ENCODE measurements at regions not wholly inside any gene's neighbourhood (a gene's known extent, or its start where the extent isn't known, plus 50 kb on each side); places are given as distances from the start of the nearest gene placed in this dataset.

- H3K27ac ChIP-seq (ENCODE audit: control insufficient read depth, insufficient read depth, low read length) = no peak overlapping the region
- no peak overlapping the region for H2AFZ ChIP-seq (ENCODE audit: control insufficient read depth, low read length)
- FAIRE-seq = no peak
Measured at GRCh38 chr14:58718226-58719205, 80.8 kb downstream of the DACT1 start.

GRCh38 chr14:58721723-58722122 lies 84.0 kb downstream of the DACT1 start:
- Histone ChIP-seq H3K4me1 (ENCODE audit: control insufficient read depth, extremely low read depth, insufficient read depth, low read length) (no peaks in the 10 kb centered on the region), H2AFZ (ENCODE audit: control insufficient read depth, low read length) (no peak overlapping the region), H3K27me3 (ENCODE audit: control insufficient read depth, extremely low read depth, insufficient read depth, low read length) (no peaks in the 10 kb centered on the region), H3K36me3 (ENCODE audit: control insufficient read depth in 2 of 2, extremely low read depth in 1 of 2, insufficient read depth in 2 of 2, low read length in 2 of 2) (no peaks in the 10 kb centered on the region), H4K20me1 (ENCODE audit: control insufficient read depth, extremely low read depth, insufficient read depth, low read length) (no peaks in the 10 kb centered on the region), H3K4me3 (ENCODE audit: control insufficient read depth in 2 of 3, extremely low read depth in 1 of 3, insufficient read depth in 2 of 3, low read depth in 1 of 3, low read length in 3 of 3) (no peak overlapping the region), H3K9ac (ENCODE audit: control insufficient read depth, extremely low read depth, insufficient read depth, low read length) (no peak overlapping the region), H3K4me2 (ENCODE audit: control insufficient read depth, extremely low read depth, insufficient read depth, low read depth, low read length) (no peak overlapping the region), H3K9me1 (ENCODE audit: control insufficient read depth, extremely low read depth, insufficient read depth, low read length) (no peaks in the 10 kb centered on the region), H3K9me3 (ENCODE audit: control insufficient read depth, low read depth, low read length) (no peaks in the 10 kb centered on the region), H3K79me2 (ENCODE audit: control insufficient read depth, insufficient read depth, low read length) (no peaks in the 10 kb centered on the region), H3K27ac (ENCODE audit: control insufficient read depth, insufficient read depth, low read length) (no peak overlapping the region)
- DNase-seq (ENCODE audit: low read depth, low spot score) (no peak), FAIRE-seq (no peak)
- TF ChIP-seq EZH2 (IDR thresholded peaks at IDR 0.05; ENCODE audit: low read length) = no peak
- TF ChIP-seq, protein P1, sequence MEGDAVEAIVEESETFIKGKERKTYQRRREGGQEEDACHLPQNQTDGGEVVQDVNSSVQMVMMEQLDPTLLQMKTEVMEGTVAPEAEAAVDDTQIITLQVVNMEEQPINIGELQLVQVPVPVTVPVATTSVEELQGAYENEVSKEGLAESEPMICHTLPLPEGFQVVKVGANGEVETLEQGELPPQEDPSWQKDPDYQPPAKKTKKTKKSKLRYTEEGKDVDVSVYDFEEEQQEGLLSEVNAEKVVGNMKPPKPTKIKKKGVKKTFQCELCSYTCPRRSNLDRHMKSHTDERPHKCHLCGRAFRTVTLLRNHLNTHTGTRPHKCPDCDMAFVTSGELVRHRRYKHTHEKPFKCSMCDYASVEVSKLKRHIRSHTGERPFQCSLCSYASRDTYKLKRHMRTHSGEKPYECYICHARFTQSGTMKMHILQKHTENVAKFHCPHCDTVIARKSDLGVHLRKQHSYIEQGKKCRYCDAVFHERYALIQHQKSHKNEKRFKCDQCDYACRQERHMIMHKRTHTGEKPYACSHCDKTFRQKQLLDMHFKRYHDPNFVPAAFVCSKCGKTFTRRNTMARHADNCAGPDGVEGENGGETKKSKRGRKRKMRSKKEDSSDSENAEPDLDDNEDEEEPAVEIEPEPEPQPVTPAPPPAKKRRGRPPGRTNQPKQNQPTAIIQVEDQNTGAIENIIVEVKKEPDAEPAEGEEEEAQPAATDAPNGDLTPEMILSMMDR (optimal IDR thresholded peaks at IDR 0.05 in 1 of 3, IDR thresholded peaks at IDR 0.05 in 1 of 3, conservative IDR thresholded peaks at IDR 0.05 in 1 of 3; ENCODE audit: extremely low read depth in 1 of 3, insufficient read depth in 2 of 3, low read length in 3 of 3) = no peak
- dilution Hi-C loops (cut with MboI; ENCODE audit: extremely low pct_ligation_motif_present, low sequenced_read_pairs) = no loop called here

More at GRCh38 chr14:58718226-58719205, 80.8 kb downstream of the DACT1 start:
- Histone ChIP-seq H3K4me1 (ENCODE audit: control insufficient read depth, extremely low read depth, insufficient read depth, low read length) (no peaks in the 10 kb centered on the region), H3K9me1 (ENCODE audit: control insufficient read depth, extremely low read depth, insufficient read depth, low read length) (no peaks in the 10 kb centered on the region), H3K79me2 (ENCODE audit: control insufficient read depth, insufficient read depth, low read length) (no peaks in the 10 kb centered on the region), H3K36me3 (ENCODE audit: control insufficient read depth in 2 of 2, extremely low read depth in 1 of 2, insufficient read depth in 2 of 2, low read length in 2 of 2) (no peaks in the 10 kb centered on the region), H3K27me3 (ENCODE audit: control insufficient read depth, extremely low read depth, insufficient read depth, low read length) (no peaks in the 10 kb centered on the region), H3K9me3 (ENCODE audit: control insufficient read depth, low read depth, low read length) (no peaks in the 10 kb centered on the region), H3K4me3 (ENCODE audit: control insufficient read depth in 2 of 3, extremely low read depth in 1 of 3, insufficient read depth in 2 of 3, low read depth in 1 of 3, low read length in 3 of 3) (no peak overlapping the region), H4K20me1 (ENCODE audit: control insufficient read depth, extremely low read depth, insufficient read depth, low read length) (no peaks in the 10 kb centered on the region), H3K4me2 (ENCODE audit: control insufficient read depth, extremely low read depth, insufficient read depth, low read depth, low read length) (no peak overlapping the region), H3K9ac (ENCODE audit: control insufficient read depth, extremely low read depth, insufficient read depth, low read length) (no peak overlapping the region)
- TF ChIP-seq, protein P1 (optimal IDR thresholded peaks at IDR 0.05 in 1 of 3, IDR thresholded peaks at IDR 0.05 in 1 of 3, conservative IDR thresholded peaks at IDR 0.05 in 1 of 3; ENCODE audit: extremely low read depth in 1 of 3, insufficient read depth in 2 of 3, low read length in 3 of 3) = no peak
- TF ChIP-seq EZH2 (IDR thresholded peaks at IDR 0.05; ENCODE audit: low read length) = no peak
- no peak for DNase-seq (ENCODE audit: low read depth, low spot score)
- dilution Hi-C loops (cut with MboI; ENCODE audit: extremely low pct_ligation_motif_present, low sequenced_read_pairs) = no loop called here

Data from keratinocyte (primary cell).